Hematopoietic multipotent progenitor cell treated with erythropoietin and hydrocortisone succinate and interleukin-3 and kit ligand, for 6 days (in vitro differentiated cells): ENCODE measurements at regions not wholly inside any gene's neighbourhood (a gene's known extent, or its start where the extent isn't known, plus 50 kb on each side); places are given as distances from the start of the nearest gene placed in this dataset.

ENCODE experiments used
- DNase-seq: peaks from one replicate; pipeline ENCODE4 v3.0.0-alpha.2; 2015

GRCh38 chr20:24739746-24740145, 209.3 kb upstream of the CST7 start:
- DNase-seq: no peak

GRCh38 chr20:24741493-24742072, 207.5 kb upstream of the CST7 start:
- no peak for DNase-seq

- DNase-seq: no peak
These were observed 206.6 kb upstream of the CST7 start for GRCh38 chr20:24742436-24742835.

- no peak for DNase-seq
These were observed 206.1 kb upstream of the CST7 start for GRCh38 chr20:24742989-24743388.

GRCh38 chr20:24743641-24744040, 205.4 kb upstream of the CST7 start:
- DNase-seq: no peak

- no peak for DNase-seq
These were observed 204.3 kb upstream of the CST7 start for GRCh38 chr20:24744747-24745146.

GRCh38 chr20:24745206-24745605, 203.9 kb upstream of the CST7 start:
- DNase-seq: no peak

GRCh38 chr20:24745617-24746350, 203.3 kb upstream of the CST7 start:
- DNase-seq: no peak

- no peak for DNase-seq
These were observed 202.8 kb upstream of the CST7 start for GRCh38 chr20:24746351-24746685.

GRCh38 chr20:24747010-24747712, 201.9 kb upstream of the CST7 start:
- DNase-seq: no peak

- no peak for DNase-seq
These were observed 201.0 kb upstream of the CST7 start for GRCh38 chr20:24747881-24748595.

GRCh38 chr20:24751551-24751950, 197.5 kb upstream of the CST7 start:
- no peak for DNase-seq

GRCh38 chr20:24752612-24753011, 196.5 kb upstream of the CST7 start:
- no peak for DNase-seq

- DNase-seq: no peak
These were observed 195.9 kb upstream of the CST7 start for GRCh38 chr20:24753130-24753529.

GRCh38 chr20:24754691-24755090, 194.4 kb upstream of the CST7 start:
- DNase-seq: no peak

- no peak for DNase-seq
These were observed 193.6 kb upstream of the CST7 start for GRCh38 chr20:24755411-24755922.

- no peak for DNase-seq
These were observed 192.6 kb upstream of the CST7 start for GRCh38 chr20:24756292-24757025.

GRCh38 chr20:24761220-24762065, 187.6 kb upstream of the CST7 start:
- DNase-seq: no peak

- DNase-seq: no peak
These were observed 186.7 kb upstream of the CST7 start for GRCh38 chr20:24762371-24762770.

- no peak for DNase-seq
These were observed 186.2 kb upstream of the CST7 start for GRCh38 chr20:24762791-24763350.

GRCh38 chr20:24763386-24764026, 185.6 kb upstream of the CST7 start:
- no peak for DNase-seq
